A549 (cell line): ENCODE measurements at regions not wholly inside any gene's neighbourhood (a gene's known extent, or its start where the extent isn't known, plus 50 kb on each side); places are given as distances from the start of the nearest gene placed in this dataset.

ENCODE experiments used
- HOXA7 ChIP-seq: fragments of 250-450 bp; sonication (Bioruptor Pico); IDR thresholded peaks from 2 replicates; pipeline ENCODE4 v1.5.0; 2020; ENCODE audit warnings: mild to moderate bottlenecking, moderate library complexity
- MAFK ChIP-seq: fragments of 450-650 bp; IDR thresholded peaks from 2 replicates; pipeline ENCODE4 v1.6.1; 2014; ENCODE audit not compliant: partially characterized antibody
- NPAS2 ChIP-seq: fragments of 250-450 bp; sonication (Bioruptor Pico); IDR thresholded peaks from 2 replicates; pipeline ENCODE4 v1.8.0; 2022; ENCODE audit warnings: mild to moderate bottlenecking, moderate library complexity, borderline replicate concordance
- TF ChIP-seq, protein P1 (sequence below): fragments of 250-450 bp; sonication (Bioruptor Pico); IDR thresholded peaks from 2 replicates; pipeline ENCODE4 v1.5.0; 2021; ENCODE audit warnings: mild to moderate bottlenecking, moderate library complexity, borderline replicate concordance

DNA sequence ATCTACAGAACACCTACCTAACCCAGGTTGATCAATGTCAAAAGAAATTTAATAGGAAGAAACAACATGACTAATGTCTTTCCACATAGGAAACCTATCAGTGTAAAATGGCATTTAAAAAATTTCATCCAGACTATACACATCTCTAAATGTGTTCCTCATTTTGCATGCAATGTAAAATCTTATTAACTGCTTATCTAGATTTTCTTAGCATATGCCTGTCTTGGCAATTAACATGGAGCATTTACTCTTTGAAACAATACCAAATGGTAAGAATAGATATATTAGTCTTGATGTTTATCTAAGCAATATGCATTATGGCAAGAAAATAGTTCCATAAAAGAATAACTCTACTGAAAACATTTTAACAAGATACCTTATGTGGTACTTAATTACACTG, 199.8 kb downstream of the TRAM1L1 start:
- TF ChIP-seq MAFK, result no peak
- TF ChIP-seq, protein P1, sequence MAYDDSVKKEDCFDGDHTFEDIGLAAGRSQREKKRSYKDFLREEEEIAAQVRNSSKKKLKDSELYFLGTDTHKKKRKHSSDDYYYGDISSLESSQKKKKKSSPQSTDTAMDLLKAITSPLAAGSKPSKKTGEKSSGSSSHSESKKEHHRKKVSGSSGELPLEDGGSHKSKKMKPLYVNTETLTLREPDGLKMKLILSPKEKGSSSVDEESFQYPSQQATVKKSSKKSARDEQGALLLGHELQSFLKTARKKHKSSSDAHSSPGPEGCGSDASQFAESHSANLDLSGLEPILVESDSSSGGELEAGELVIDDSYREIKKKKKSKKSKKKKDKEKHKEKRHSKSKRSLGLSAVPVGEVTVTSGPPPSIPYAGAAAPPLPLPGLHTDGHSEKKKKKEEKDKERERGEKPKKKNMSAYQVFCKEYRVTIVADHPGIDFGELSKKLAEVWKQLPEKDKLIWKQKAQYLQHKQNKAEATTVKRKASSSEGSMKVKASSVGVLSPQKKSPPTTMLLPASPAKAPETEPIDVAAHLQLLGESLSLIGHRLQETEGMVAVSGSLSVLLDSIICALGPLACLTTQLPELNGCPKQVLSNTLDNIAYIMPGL (CRISPR knock-in tag), result no peak
- no peak for TF ChIP-seq HOXA7
- no peak for TF ChIP-seq NPAS2 (CRISPR knock-in tag)
